ENCODE measurements at regions not wholly inside any gene's neighbourhood (a gene's known extent, or its start where the extent isn't known, plus 50 kb on each side); places are given as distances from the start of the nearest gene placed in this dataset.

GRCh38 chr16:24639769-24640168, 89.7 kb upstream of the TNRC6A start:
- no peak for TF ChIP-seq EZH2 (IDR thresholded peaks at IDR 0.05; ENCODE audit: insufficient read depth, poor library complexity, severe bottlenecking)
- no peak for TF ChIP-seq EZH2phosphoT487 (IDR thresholded peaks at IDR 0.05; ENCODE audit: insufficient read depth, low read depth)

All from GM23248 (cell line).